OCI-LY3 (cell line): ENCODE measurements at regions not wholly inside any gene's neighbourhood (a gene's known extent, or its start where the extent isn't known, plus 50 kb on each side); places are given as distances from the start of the nearest gene placed in this dataset.

ENCODE experiments used
- CTCF ChIP-seq: fragments of 200-600, 300-600 bp; sonication (generic); IDR thresholded peaks from 2 replicates; pipeline ENCODE4 v1.5.1; 2014; ENCODE audit warnings: antibody characterized with exemption, low read length, low read depth
- EZH2phosphoT487 ChIP-seq: fragments of 200-600 bp; shearing (Covaris generic); IDR thresholded peaks from 2 replicates; pipeline ENCODE4 v1.6.1; 2018; ENCODE audit warnings: antibody characterized with exemption, mixed run types, low read depth

- TF ChIP-seq CTCF (no peak), EZH2phosphoT487 (no peak)
These were observed 54.1 kb upstream of the GRAMD2B start for GRCh38 chr5:126369083-126369482.
